Fibroblast of lung (primary cell): ENCODE measurements at regions not wholly inside any gene's neighbourhood (a gene's known extent, or its start where the extent isn't known, plus 50 kb on each side); places are given as distances from the start of the nearest gene placed in this dataset.

Experiments used
- DNase-seq, 2 donors: peaks; one replicate each; pipeline versions ENCODE4 v3.0.0 to v3.0.0-alpha.2; 2010; ENCODE audit warnings: low read depth in 2 of 2
- H2AFZ ChIP-seq: 2 replicates; pipeline ENCODE4 v1.5.1; 2012; ENCODE audit warnings: low read length, control low read depth, inconsistent platforms
- H3K27ac ChIP-seq: 2 replicates; pipeline ENCODE4 v1.5.1; 2011; ENCODE audit warnings: low read length, control low read depth; ENCODE audit not compliant: insufficient read depth
- H3K27me3 ChIP-seq: 2 replicates; pipeline ENCODE4 v1.5.1; 2011; ENCODE audit warnings: mild to moderate bottlenecking, low read length; ENCODE audit not compliant: control insufficient read depth, insufficient read depth
- H3K36me3 ChIP-seq: 2 replicates; pipeline ENCODE4 v1.5.1; 2011; ENCODE audit warnings: low read length; ENCODE audit not compliant: control insufficient read depth, insufficient read depth
- H3K4me1 ChIP-seq: 2 replicates; pipeline ENCODE4 v1.5.1; 2011; ENCODE audit warnings: low read length; ENCODE audit not compliant: control insufficient read depth, insufficient read depth; ENCODE audit errors: extremely low read depth
- H3K4me2 ChIP-seq: 2 replicates; pipeline ENCODE4 v1.5.1; 2011; ENCODE audit warnings: low read length, control low read depth; ENCODE audit not compliant: insufficient read depth; ENCODE audit errors: extremely low read depth
- H3K4me3 ChIP-seq, 4 experiments: fragments of 200-600 bp in 1 of 4; sonication (generic) in 1 of 4; replicated peaks in 1 of 4; 2 replicates each; pipeline ENCODE4 v1.5.1; 2011 to 2016; ENCODE audit warnings: low read length in 4 of 4, low read depth in 3 of 4, mild to moderate bottlenecking in 3 of 4, control low read depth in 2 of 4, inconsistent platforms in 1 of 4, mixed read lengths in 1 of 4; ENCODE audit not compliant: insufficient read depth in 1 of 4; ENCODE audit errors: control extremely low read depth in 1 of 4
- H3K79me2 ChIP-seq: 2 replicates; pipeline ENCODE4 v1.5.1; 2012; ENCODE audit warnings: mild to moderate bottlenecking, low read length, inconsistent platforms; ENCODE audit not compliant: control insufficient read depth, insufficient read depth
- H3K9ac ChIP-seq: 2 replicates; pipeline ENCODE4 v1.5.1; 2011; ENCODE audit warnings: mild to moderate bottlenecking, low read length, control low read depth; ENCODE audit not compliant: insufficient read depth
- H3K9me3 ChIP-seq: 2 replicates; pipeline ENCODE4 v1.5.1; 2012; ENCODE audit warnings: low read depth, low read length; ENCODE audit not compliant: control insufficient read depth, insufficient read depth
- H4K20me1 ChIP-seq: 2 replicates; pipeline ENCODE4 v1.5.1; 2011; ENCODE audit warnings: low read length; ENCODE audit not compliant: control insufficient read depth, insufficient read depth; ENCODE audit errors: extremely low read depth
- EZH2 ChIP-seq: IDR thresholded peaks from 2 replicates; pipeline ENCODE4 v1.5.1; 2012; ENCODE audit warnings: low read length, control low read depth, mild to moderate bottlenecking; ENCODE audit errors: missing control alignments
- TF ChIP-seq, protein P1 (sequence below), 2 donors: IDR thresholded peaks in 1 of 2; conservative IDR thresholded peaks in 1 of 2; 1 replicate in 1 of 2; 2 replicates in 1 of 2; pipeline ENCODE4 v1.5.1; 2011 to 2012; ENCODE audit warnings: low read length in 2 of 2, control low read depth in 1 of 2, inconsistent platforms in 1 of 2, low read depth in 1 of 2, mild to moderate bottlenecking in 1 of 2

DNA sequence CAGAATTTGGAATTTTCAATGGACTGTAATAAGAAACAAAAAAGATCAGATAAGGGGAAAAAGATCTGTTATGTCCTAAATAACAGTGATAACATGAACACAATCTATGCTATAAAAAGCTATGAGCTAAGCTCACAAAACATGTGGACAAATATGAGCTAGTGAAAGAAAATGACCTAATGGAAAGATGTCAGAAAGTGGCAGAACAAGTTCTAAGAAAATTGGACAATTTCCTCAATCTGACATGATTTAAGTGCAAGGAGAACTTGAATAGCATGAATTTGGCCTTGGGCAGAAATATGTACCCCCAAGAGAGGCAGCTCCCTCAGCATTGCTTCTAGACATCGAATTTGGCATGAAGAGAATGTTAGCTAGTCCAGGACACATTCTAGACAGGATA, 212.0 kb upstream of the PGR start:
- Histone ChIP-seq H3K27me3 (no peaks in the 10 kb centered on the region), H3K36me3 (no peaks in the 10 kb centered on the region), H3K4me1 (no peaks in the 10 kb centered on the region), H3K9me3 (no peaks in the 10 kb centered on the region), H3K9ac (no peak overlapping the region), H3K27ac (no peak overlapping the region), H3K79me2 (no peaks in the 10 kb centered on the region), H3K4me3 (no peak overlapping the region), H4K20me1 (no peaks in the 10 kb centered on the region), H2AFZ (no peak overlapping the region), H3K4me2 (no peak overlapping the region)
- no peak for TF ChIP-seq EZH2
- TF ChIP-seq, protein P1, sequence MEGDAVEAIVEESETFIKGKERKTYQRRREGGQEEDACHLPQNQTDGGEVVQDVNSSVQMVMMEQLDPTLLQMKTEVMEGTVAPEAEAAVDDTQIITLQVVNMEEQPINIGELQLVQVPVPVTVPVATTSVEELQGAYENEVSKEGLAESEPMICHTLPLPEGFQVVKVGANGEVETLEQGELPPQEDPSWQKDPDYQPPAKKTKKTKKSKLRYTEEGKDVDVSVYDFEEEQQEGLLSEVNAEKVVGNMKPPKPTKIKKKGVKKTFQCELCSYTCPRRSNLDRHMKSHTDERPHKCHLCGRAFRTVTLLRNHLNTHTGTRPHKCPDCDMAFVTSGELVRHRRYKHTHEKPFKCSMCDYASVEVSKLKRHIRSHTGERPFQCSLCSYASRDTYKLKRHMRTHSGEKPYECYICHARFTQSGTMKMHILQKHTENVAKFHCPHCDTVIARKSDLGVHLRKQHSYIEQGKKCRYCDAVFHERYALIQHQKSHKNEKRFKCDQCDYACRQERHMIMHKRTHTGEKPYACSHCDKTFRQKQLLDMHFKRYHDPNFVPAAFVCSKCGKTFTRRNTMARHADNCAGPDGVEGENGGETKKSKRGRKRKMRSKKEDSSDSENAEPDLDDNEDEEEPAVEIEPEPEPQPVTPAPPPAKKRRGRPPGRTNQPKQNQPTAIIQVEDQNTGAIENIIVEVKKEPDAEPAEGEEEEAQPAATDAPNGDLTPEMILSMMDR (conservative IDR thresholded peaks at IDR 0.05 in 1 of 2, IDR thresholded peaks at IDR 0.05 in 1 of 2; ENCODE audit: low read depth in 1 of 2, low read length in 2 of 2): no peak
- no peak for DNase-seq

DNA sequence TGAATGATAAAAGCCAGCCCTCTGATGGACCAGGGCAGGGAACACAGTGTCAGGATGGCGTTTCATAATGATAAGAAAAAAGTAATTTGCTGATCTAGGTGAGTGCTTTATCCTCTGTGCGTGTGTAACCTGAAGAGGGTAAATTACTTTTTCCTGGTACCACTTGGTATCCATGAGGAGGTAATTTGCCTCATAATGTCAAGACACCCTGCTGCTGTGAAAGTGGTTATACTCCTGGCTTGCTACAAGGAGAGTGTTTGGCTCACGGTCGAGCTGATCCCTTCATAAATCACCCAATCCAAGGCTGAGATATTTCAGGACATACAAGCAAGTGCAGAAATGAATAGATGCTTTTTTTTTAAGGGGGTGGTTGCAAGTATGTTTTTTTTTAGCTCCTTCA, 207.2 kb upstream of the PGR start:
- no peak for DNase-seq
- Histone ChIP-seq H3K9ac (no peak overlapping the region), H3K79me2 (no peaks in the 10 kb centered on the region), H3K9me3 (no peaks in the 10 kb centered on the region), H4K20me1 (no peaks in the 10 kb centered on the region), H3K4me2 (no peak overlapping the region), H3K4me1 (no peaks in the 10 kb centered on the region), H3K27me3 (no peaks in the 10 kb centered on the region), H3K4me3 (no peak overlapping the region), H3K27ac (no peak overlapping the region), H3K36me3 (no peaks in the 10 kb centered on the region), H2AFZ (no peak overlapping the region)
- no peak for TF ChIP-seq EZH2

DNA sequence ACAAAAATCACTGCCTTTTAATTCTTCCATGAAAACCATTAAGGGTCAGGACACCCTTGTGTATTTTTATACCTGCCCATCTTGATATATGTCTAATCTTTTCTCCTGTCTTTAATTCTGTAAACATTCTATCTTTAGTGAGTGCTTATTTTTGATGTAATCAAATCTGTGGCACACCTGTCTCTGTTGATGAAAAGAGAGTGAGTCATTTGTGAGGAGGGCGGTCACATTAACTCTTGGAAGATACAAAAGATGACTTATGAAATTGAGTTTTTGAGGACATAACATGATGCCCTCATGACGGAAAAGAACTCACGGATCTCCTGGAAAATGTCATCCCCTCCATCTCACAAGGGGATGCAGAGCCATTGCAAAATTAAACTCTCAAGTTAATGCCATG, 206.5 kb upstream of the PGR start:
- no peak overlapping the region for H3K27ac ChIP-seq
- H3K9ac ChIP-seq: no peak overlapping the region
- no peak overlapping the region for H2AFZ ChIP-seq
- no peak for DNase-seq
- H3K27me3 ChIP-seq: no peaks in the 10 kb centered on the region
- H3K4me3 ChIP-seq: no peak overlapping the region
- H3K79me2 ChIP-seq: no peaks in the 10 kb centered on the region
- H3K4me1 ChIP-seq: no peaks in the 10 kb centered on the region
- H4K20me1 ChIP-seq: no peaks in the 10 kb centered on the region
- H3K4me2 ChIP-seq: no peak overlapping the region
- TF ChIP-seq, protein P1 (conservative IDR thresholded peaks at IDR 0.05 in 1 of 2, IDR thresholded peaks at IDR 0.05 in 1 of 2; ENCODE audit: low read depth in 1 of 2, low read length in 2 of 2): no peak
- TF ChIP-seq EZH2: no peak
- no peaks in the 10 kb centered on the region for H3K9me3 ChIP-seq
- H3K36me3 ChIP-seq: no peaks in the 10 kb centered on the region

DNA sequence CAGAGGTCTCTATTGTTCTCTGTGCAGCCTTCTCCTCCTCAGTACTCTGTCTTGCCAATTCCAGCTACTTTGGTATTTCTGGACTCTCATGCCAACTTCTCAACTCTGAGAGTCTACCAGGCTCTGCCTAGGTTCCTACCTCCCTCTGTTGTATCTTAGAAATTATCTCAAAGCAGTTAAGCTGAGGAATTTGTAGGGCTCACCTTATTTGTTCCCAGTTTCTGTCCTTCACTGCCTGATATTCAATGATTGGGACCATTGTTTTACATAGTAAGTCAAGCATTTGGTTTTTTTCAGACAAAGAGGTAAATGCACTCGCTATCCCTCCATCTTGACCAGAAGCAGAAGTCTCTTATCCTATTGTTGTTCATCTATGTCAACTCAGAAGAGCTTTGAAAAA, 205.0 kb upstream of the PGR start:
- Histone ChIP-seq H3K27me3 (no peaks in the 10 kb centered on the region), H3K36me3 (no peaks in the 10 kb centered on the region), H3K9me3 (no peaks in the 10 kb centered on the region), H3K4me3 (no peak overlapping the region), H4K20me1 (no peaks in the 10 kb centered on the region), H3K4me1 (no peaks in the 10 kb centered on the region), H3K9ac (no peak overlapping the region), H3K4me2 (no peak overlapping the region), H3K27ac (no peak overlapping the region), H3K79me2 (no peaks in the 10 kb centered on the region), H2AFZ (no peak overlapping the region)
- TF ChIP-seq, protein P1 (conservative IDR thresholded peaks at IDR 0.05 in 1 of 2, IDR thresholded peaks at IDR 0.05 in 1 of 2; ENCODE audit: low read depth in 1 of 2, low read length in 2 of 2): no peak
- TF ChIP-seq EZH2: no peak
- DNase-seq: no peak
